Urinary bladder (tissue), 3 donors: ENCODE measurements at regions not wholly inside any gene's neighbourhood (a gene's known extent, or its start where the extent isn't known, plus 50 kb on each side); places are given as distances from the start of the nearest gene placed in this dataset.
"Not testable (repeated sequence)": the region's sequence is repeated elsewhere in the genome, so short reads cannot be mapped to it uniquely, and the experiment has no call there.

Source experiments
- DNase-seq: peaks from one replicate; pipeline ENCODE4 v3.0.0-alpha.2; 2015; ENCODE audit errors: extremely low spot score
- H3K27ac ChIP-seq: one replicate; pipeline ENCODE4 v1.5.1; 2013; ENCODE audit warnings: low read depth, mild to moderate bottlenecking, moderate library complexity
- H3K36me3 ChIP-seq: one replicate; pipeline ENCODE4 v1.6.1; 2013; ENCODE audit warnings: mild to moderate bottlenecking, moderate library complexity; ENCODE audit not compliant: insufficient read depth
- H3K4me1 ChIP-seq: one replicate; pipeline ENCODE4 v1.6.1; 2013; ENCODE audit warnings: mild to moderate bottlenecking, moderate library complexity; ENCODE audit not compliant: insufficient read depth
- H3K4me3 ChIP-seq: one replicate; pipeline ENCODE4 v1.5.1; 2013; ENCODE audit warnings: low read depth, low read length
- WGBS: extraction: QIAGEN DNeasy Blood & Tissue Kit; methylation state at CpG from one replicate; pipeline ENCODE4 v1.1.7; 2013; 5-methylcytosine and 5-hydroxymethylcytosine counted together
- donor health status: healthy with polysubstance abuse.
- donor health status: healthy.

DNA sequence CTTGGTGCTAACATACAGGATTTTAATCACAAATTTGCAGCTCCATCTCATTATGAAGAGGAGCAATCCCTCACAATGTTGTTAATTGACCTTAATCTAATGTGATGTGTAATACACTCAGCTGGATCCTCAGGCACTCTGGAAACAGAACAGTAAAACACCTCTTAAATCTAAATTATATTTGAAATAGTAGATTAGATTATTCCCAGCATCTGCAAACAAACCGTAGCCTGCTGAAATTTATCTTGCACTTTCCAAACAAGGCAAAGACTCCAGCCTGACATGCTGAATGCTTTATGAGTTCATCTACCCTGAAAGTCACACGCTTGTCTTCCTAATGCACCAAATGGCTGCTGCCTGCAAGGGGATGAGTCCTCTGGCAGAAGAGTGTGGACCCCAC is 402.3 kb upstream of the GYPC start:
- H3K4me1 ChIP-seq: no peaks in the 10 kb centered on the region
- H3K36me3 ChIP-seq: no peaks in the 10 kb centered on the region
- H3K4me3 ChIP-seq: no peak overlapping the region
- no peak overlapping the region for H3K27ac ChIP-seq
- WGBS: 28% methylated on average over 2 of the region's 2 CpGs
- DNase-seq: no peak

GRCh38 chr2:126264625-126265024 is 391.3 kb upstream of the GYPC start:
- H3K27ac ChIP-seq: no peak overlapping the region
- DNase-seq: no peak
- 95% methylated on average over 2 of the region's 2 CpGs for WGBS

DNA sequence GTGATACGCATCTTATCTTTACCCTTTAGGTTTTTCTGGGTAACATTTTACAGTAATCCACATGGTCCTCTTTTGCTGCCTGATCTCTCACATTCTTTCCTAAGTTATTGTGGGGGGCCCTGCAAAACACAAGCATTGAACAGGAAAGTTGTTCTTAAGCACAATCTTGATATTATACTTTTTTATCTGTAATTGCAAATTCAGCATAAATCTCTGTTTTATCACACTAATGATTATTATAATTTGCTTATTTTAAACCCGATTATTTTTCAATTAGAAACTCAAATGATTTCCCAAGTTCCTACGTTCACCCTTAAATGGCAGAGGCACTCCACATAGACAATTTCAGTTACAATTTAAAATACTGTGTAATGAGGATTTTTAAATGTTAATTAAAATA is 386.0 kb upstream of the GYPC start:
- 92% methylated on average over 3 of the region's 3 CpGs for WGBS
- no peak overlapping the region for H3K27ac ChIP-seq

More at GRCh38 chr2:126264625-126265024, 391.3 kb upstream of the GYPC start:
- Histone ChIP-seq H3K36me3 (no peaks in the 10 kb centered on the region), H3K4me3 (no peak overlapping the region), H3K4me1 (no peaks in the 10 kb centered on the region)

DNA sequence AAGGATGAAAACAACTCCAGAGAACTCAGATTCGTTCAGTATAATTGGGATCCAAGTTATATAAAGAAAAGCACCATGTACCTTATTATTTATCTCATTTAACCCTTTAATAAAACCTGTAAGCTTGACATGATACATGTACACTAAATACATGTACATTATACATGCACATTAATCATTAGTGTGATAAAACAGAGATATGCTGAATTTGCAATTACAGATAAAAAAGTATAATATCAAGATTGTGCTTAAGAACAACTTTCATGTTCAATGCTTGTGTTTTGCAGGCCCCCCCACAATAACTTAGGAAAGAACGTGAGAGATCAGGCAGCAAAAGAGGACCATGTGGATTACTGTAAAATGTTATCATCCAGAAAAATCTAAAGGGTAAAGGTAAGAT is 385.4 kb upstream of the GYPC start:
- no peak overlapping the region for H3K4me3 ChIP-seq
- no peak for DNase-seq
- H3K27ac ChIP-seq: no peak overlapping the region
- 36% methylated on average over 2 of the region's 2 CpGs for WGBS
- H3K36me3 ChIP-seq: no peaks in the 10 kb centered on the region
- H3K4me1 ChIP-seq: no peaks in the 10 kb centered on the region

More for the DNA sequence above, 386.0 kb upstream of the GYPC start:
- H3K36me3 ChIP-seq: no peaks in the 10 kb centered on the region
- no peaks in the 10 kb centered on the region for H3K4me1 ChIP-seq
- H3K4me3 ChIP-seq: no peak overlapping the region
- no peak for DNase-seq

- 71% methylated on average over 3 of the region's 3 CpGs for WGBS
Observed at GRCh38 chr2:126272401-126272800, 383.6 kb upstream of the GYPC start.

GRCh38 chr2:126275098-126275497 is 380.9 kb upstream of the GYPC start:
- Histone ChIP-seq H3K4me3 (no peak overlapping the region), H3K27ac (no peak overlapping the region), H3K4me1 (no peaks in the 10 kb centered on the region), H3K36me3 (no peaks in the 10 kb centered on the region)
- DNase-seq: no peak
- WGBS: 92% methylated on average over 2 of the region's 2 CpGs

More at GRCh38 chr2:126272401-126272800, 383.6 kb upstream of the GYPC start:
- Histone ChIP-seq H3K27ac (no peak overlapping the region), H3K4me1 (no peaks in the 10 kb centered on the region), H3K36me3 (no peaks in the 10 kb centered on the region), H3K4me3 (no peak overlapping the region)
- no peak for DNase-seq

- not testable (repeated sequence) for H3K27ac ChIP-seq, H3K4me3 ChIP-seq, H3K36me3 ChIP-seq, H3K4me1 ChIP-seq, DNase-seq
Observed at GRCh38 chr2:126276268-126276667, 379.7 kb upstream of the GYPC start.

GRCh38 chr2:126288362-126288761 is 367.6 kb upstream of the GYPC start:
- DNase-seq: no peak
- no peaks in the 10 kb centered on the region for H3K36me3 ChIP-seq
- 77% methylated on average over 1 of the region's 1 CpG for WGBS
- no peaks in the 10 kb centered on the region for H3K4me1 ChIP-seq
- H3K27ac ChIP-seq: no peak overlapping the region
- no peak overlapping the region for H3K4me3 ChIP-seq

- H3K4me3 ChIP-seq, DNase-seq, H3K36me3 ChIP-seq, H3K4me1 ChIP-seq, H3K27ac ChIP-seq: not testable (repeated sequence)
- WGBS: 90% methylated on average over 1 of the region's 1 CpG
Observed at GRCh38 chr2:126293962-126294361, 362.0 kb upstream of the GYPC start.

- no peak overlapping the region for H3K4me3 ChIP-seq
- H3K4me1 ChIP-seq: no peaks in the 10 kb centered on the region
- 94% methylated on average over 2 of the region's 2 CpGs for WGBS
- no peaks in the 10 kb centered on the region for H3K36me3 ChIP-seq
- H3K27ac ChIP-seq: no peak overlapping the region
- DNase-seq: no peak
Observed at GRCh38 chr2:126299469-126299976, 356.4 kb upstream of the GYPC start.

DNA sequence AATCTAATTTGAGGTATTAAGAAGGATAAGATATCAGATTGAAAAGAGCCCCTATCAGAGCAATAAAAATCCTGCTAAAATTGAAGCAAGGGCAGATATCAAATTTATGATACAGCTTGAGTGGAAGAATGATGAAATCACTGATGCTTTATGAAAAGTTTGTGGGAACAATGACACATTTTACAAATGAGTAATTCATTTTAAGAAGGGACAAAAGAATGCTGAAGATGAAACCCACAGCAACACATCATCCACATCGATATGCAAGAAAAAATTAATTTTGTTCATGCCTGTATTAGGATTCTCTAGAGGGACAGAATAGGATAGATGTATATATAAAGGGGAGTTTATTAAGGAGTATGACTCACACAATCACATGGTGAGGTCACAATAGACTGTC is 355.6 kb upstream of the GYPC start:
- Histone ChIP-seq H3K27ac (no peak overlapping the region), H3K36me3 (no peaks in the 10 kb centered on the region), H3K4me1 (no peaks in the 10 kb centered on the region), H3K4me3 (no peak overlapping the region)
- DNase-seq: no peak
- WGBS: 94% methylated on average over 1 of the region's 1 CpG

DNA sequence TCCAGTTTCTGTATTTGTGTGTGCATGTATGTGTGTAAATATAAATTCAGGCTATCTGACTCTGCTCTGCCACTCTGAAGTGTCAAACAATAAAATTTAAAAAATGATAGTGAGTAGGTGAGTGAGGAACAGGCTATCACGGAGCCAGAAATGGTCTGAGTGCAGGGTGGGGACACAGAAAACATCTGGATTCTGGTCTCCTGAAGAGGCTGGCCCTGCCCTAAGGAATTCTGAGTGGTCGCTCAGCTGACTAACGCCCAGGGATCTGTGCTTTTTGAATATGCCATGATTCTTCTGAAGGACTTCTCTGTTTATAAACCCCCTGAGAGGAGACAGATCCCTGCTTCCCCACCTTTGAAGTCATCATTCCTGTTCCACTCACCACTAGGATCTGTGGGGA is 353.9 kb upstream of the GYPC start:
- 43% methylated on average over 3 of the region's 3 CpGs for WGBS
- Histone ChIP-seq H3K36me3 (no peaks in the 10 kb centered on the region), H3K4me3 (no peak overlapping the region), H3K27ac (no peak overlapping the region), H3K4me1 (no peaks in the 10 kb centered on the region)
- no peak for DNase-seq

- no peaks in the 10 kb centered on the region for H3K36me3 ChIP-seq
- 63% methylated on average over 5 of the region's 5 CpGs for WGBS
- H3K27ac ChIP-seq: no peak overlapping the region
- no peaks in the 10 kb centered on the region for H3K4me1 ChIP-seq
- no peak overlapping the region for H3K4me3 ChIP-seq
- DNase-seq: no peak
Observed at GRCh38 chr2:126303113-126303512, 352.8 kb upstream of the GYPC start.

GRCh38 chr2:126304154-126304553 is 351.8 kb upstream of the GYPC start:
- no peaks in the 10 kb centered on the region for H3K4me1 ChIP-seq
- no peaks in the 10 kb centered on the region for H3K36me3 ChIP-seq
- 79% methylated on average over 2 of the region's 2 CpGs for WGBS
- DNase-seq: no peak
- H3K27ac ChIP-seq: no peak overlapping the region
- no peak overlapping the region for H3K4me3 ChIP-seq

- Histone ChIP-seq H3K4me3 (no peak overlapping the region), H3K27ac (no peak overlapping the region), H3K4me1 (no peaks in the 10 kb centered on the region), H3K36me3 (no peaks in the 10 kb centered on the region)
- WGBS: 88% methylated on average over 4 of the region's 4 CpGs
- DNase-seq: no peak
Observed at GRCh38 chr2:126306539-126306938, 349.4 kb upstream of the GYPC start.
